H1 (cell line): ENCODE measurements at regions not wholly inside any gene's neighbourhood (a gene's known extent, or its start where the extent isn't known, plus 50 kb on each side); places are given as distances from the start of the nearest gene placed in this dataset.

Experiments used
- CTCF ChIA-PET: fragments of 300-600 bp; sonication (Branson Sonifier 250); formaldehyde crosslinking; loops from one replicate; lab custom pipeline; 2021; ENCODE audit not compliant: partially characterized antibody; lab: Charles Lee
- POLR2A ChIA-PET: fragments of 300-600 bp; sonication (Branson Sonifier 250); formaldehyde crosslinking; loops from one replicate; lab custom pipeline; 2021; ENCODE audit warnings: inconsistent platforms; ENCODE audit not compliant: partially characterized antibody; lab: Charles Lee
- DNase-seq, 2 experiments: peaks; one replicate each; pipeline versions ENCODE4 v3.0.0 to v3.0.0-alpha.2; 2010 to 2022; ENCODE audit warnings: low spot score in 2 of 2, low read depth in 1 of 2, mixed read lengths in 1 of 2
- FAIRE-seq: peaks from 2 replicates; lab custom pipeline; 2011; peaks lifted over from hg19 to GRCh38; lab: Jason Lieb, UNC
- H2AFZ ChIP-seq: 2 replicates; pipeline ENCODE4 v1.8.1; 2012; ENCODE audit warnings: low read length, inconsistent platforms
- H2AK5ac ChIP-seq: 2 replicates; pipeline ENCODE4 v1.6.1; 2013; ENCODE audit warnings: low read depth, low read length
- H2BK120ac ChIP-seq: replicated peaks from 2 replicates; pipeline ENCODE3; 2013; ENCODE audit warnings: low read depth, low read length, inconsistent platforms
- H2BK12ac ChIP-seq: 2 replicates; pipeline ENCODE4 v1.6.1; 2013; ENCODE audit warnings: low read depth, low read length
- H2BK15ac ChIP-seq: 2 replicates; pipeline ENCODE4 v1.6.1; 2013; ENCODE audit warnings: low read length
- H2BK20ac ChIP-seq: 2 replicates; pipeline ENCODE4 v1.6.1; 2013; ENCODE audit warnings: low read length
- H2BK5ac ChIP-seq: 2 replicates; pipeline ENCODE4 v1.6.1; 2013; ENCODE audit warnings: low read depth, low read length
- H3K14ac ChIP-seq: 2 replicates; pipeline ENCODE4 v1.6.1; 2013; ENCODE audit warnings: inconsistent platforms; ENCODE audit not compliant: insufficient read length
- H3K18ac ChIP-seq: 2 replicates; pipeline ENCODE4 v1.6.1; 2013; ENCODE audit warnings: low read length; ENCODE audit errors: extremely low read depth
- H3K23ac ChIP-seq: 2 replicates; pipeline ENCODE4 v1.6.1; 2013; ENCODE audit warnings: inconsistent platforms; ENCODE audit not compliant: insufficient read length
- H3K23me2 ChIP-seq: 2 replicates; pipeline ENCODE4 v1.6.1; 2013; ENCODE audit warnings: low read depth, low read length
- H3K27ac ChIP-seq: 2 replicates; pipeline ENCODE4 v1.6.1; 2011; ENCODE audit warnings: low read depth, low read length, inconsistent platforms
- H3K27me3 ChIP-seq, 4 experiments: replicated peaks in 1 of 4; 1 replicate in 1 of 4; 2 replicates in 3 of 4; pipeline versions ENCODE4 v1.6.1 to v1.8.1; 2011 to 2013; ENCODE audit warnings: low read length in 3 of 4, mild to moderate bottlenecking in 3 of 4, inconsistent platforms in 2 of 4, mixed read lengths in 2 of 4, moderate library complexity in 1 of 4; ENCODE audit not compliant: control insufficient read depth in 3 of 4, insufficient read depth in 3 of 4; ENCODE audit errors: extremely low read depth in 1 of 4
- H3K36me3 ChIP-seq, 4 experiments: 2 replicates each; pipeline versions ENCODE4 v1.6.1 to v1.8.1; 2011 to 2013; ENCODE audit warnings: mild to moderate bottlenecking in 4 of 4, low read length in 3 of 4, moderate library complexity in 2 of 4, control low read depth in 1 of 4, inconsistent platforms in 1 of 4; ENCODE audit not compliant: insufficient read depth in 4 of 4, control insufficient read depth in 2 of 4
- H3K4ac ChIP-seq: replicated peaks from 2 replicates; pipeline ENCODE3; 2013; ENCODE audit warnings: low read length, low read depth, mixed read lengths, inconsistent platforms; ENCODE audit not compliant: insufficient read length
- H3K4me1 ChIP-seq, 4 experiments: replicated peaks in 1 of 4; 1 replicate in 1 of 4; 2 replicates in 3 of 4; pipeline versions ENCODE4 v1.6.1 to v1.8.1; 2011 to 2013; ENCODE audit warnings: low read length in 3 of 4, inconsistent platforms in 2 of 4, mixed read lengths in 1 of 4; ENCODE audit not compliant: insufficient read depth in 4 of 4, control insufficient read depth in 3 of 4
- H3K4me2 ChIP-seq, 2 experiments: 2 replicates each; pipeline versions ENCODE4 v1.6.1 to v1.8.1; 2011 to 2013; ENCODE audit warnings: low read depth in 2 of 2, low read length in 2 of 2, control low read depth in 1 of 2, inconsistent platforms in 1 of 2, mild to moderate bottlenecking in 1 of 2; ENCODE audit not compliant: insufficient read depth in 1 of 2
- H3K4me3 ChIP-seq, 4 experiments: fragments of 200-600, 300-600 bp in 1 of 4; sonication (generic), shearing (Covaris generic), sonication (Bioruptor Twin) in 1 of 4; 2 replicates each; pipeline versions ENCODE4 v1.5.1 to v1.8.1; 2011 to 2016; ENCODE audit warnings: low read length in 4 of 4, low read depth in 3 of 4, control low read depth in 2 of 4, inconsistent platforms in 2 of 4, mild to moderate bottlenecking in 2 of 4, mixed read lengths in 1 of 4, moderate library complexity in 1 of 4; ENCODE audit not compliant: insufficient read depth in 2 of 4; ENCODE audit errors: extremely low read depth in 1 of 4
- H3K56ac ChIP-seq: replicated peaks from 2 replicates; pipeline ENCODE3; 2013; ENCODE audit warnings: low read depth, mild to moderate bottlenecking, mixed read lengths, low read length, inconsistent platforms; ENCODE audit not compliant: insufficient read length
- H3K79me1 ChIP-seq: 2 replicates; pipeline ENCODE4 v1.6.1; 2013; ENCODE audit warnings: low read depth, low read length, control low read depth
- H3K79me2 ChIP-seq, 2 experiments: 2 replicates each; pipeline versions ENCODE4 v1.6.1 to v1.8.1; 2012 to 2013; ENCODE audit warnings: low read length in 2 of 2, mild to moderate bottlenecking in 2 of 2, inconsistent platforms in 1 of 2; ENCODE audit not compliant: insufficient read depth in 2 of 2, control insufficient read depth in 1 of 2
- H3K9ac ChIP-seq, 4 experiments: replicated peaks in 1 of 4; 1 replicate in 1 of 4; 2 replicates in 3 of 4; pipeline versions ENCODE4 v1.6.1 to v1.8.1; 2011 to 2013; ENCODE audit warnings: low read depth in 3 of 4, low read length in 3 of 4, control low read depth in 2 of 4, mild to moderate bottlenecking in 2 of 4, moderate library complexity in 2 of 4, inconsistent platforms in 1 of 4; ENCODE audit errors: extremely low read depth in 1 of 4
- H3K9me3 ChIP-seq, 2 experiments: 2 replicates each; pipeline versions ENCODE4 v1.6.1 to v1.8.1; 2012 to 2013; ENCODE audit warnings: mild to moderate bottlenecking in 2 of 2, moderate library complexity in 2 of 2, control low read depth in 1 of 2, inconsistent platforms in 1 of 2, low read depth in 1 of 2, low read length in 1 of 2, mixed read lengths in 1 of 2; ENCODE audit not compliant: insufficient read depth in 2 of 2
- H4K20me1 ChIP-seq, 2 experiments: replicated peaks in 1 of 2; 2 replicates each; pipeline versions ENCODE3 to v1.8.1; 2011 to 2013; ENCODE audit warnings: inconsistent platforms in 2 of 2, low read length in 2 of 2, mild to moderate bottlenecking in 1 of 2; ENCODE audit not compliant: insufficient read depth in 2 of 2, control insufficient read depth in 1 of 2
- H4K5ac ChIP-seq: 2 replicates; pipeline ENCODE4 v1.6.1; 2013; ENCODE audit warnings: low read length, low read depth, mixed read lengths, inconsistent platforms; ENCODE audit not compliant: insufficient read length
- H4K8ac ChIP-seq: 2 replicates; pipeline ENCODE4 v1.8.0; 2013; ENCODE audit warnings: mild to moderate bottlenecking, moderate library complexity, low read length, inconsistent platforms; ENCODE audit not compliant: insufficient read depth; ENCODE audit errors: extremely low read depth
- H4K91ac ChIP-seq: replicated peaks from 2 replicates; pipeline ENCODE3; 2013; ENCODE audit warnings: low read length, mixed read lengths, inconsistent platforms; ENCODE audit not compliant: insufficient read length
- CBX5 ChIP-seq: fragments of 300-800, 300-1000 bp; sonication (generic); IDR thresholded peaks from 2 replicates; pipeline ENCODE4 v1.7.1; 2016; ENCODE audit warnings: antibody characterized with exemption, low read length, low read depth
- CBX8 ChIP-seq: fragments of 300-800, 300-1000 bp; sonication (generic); IDR thresholded peaks from 2 replicates; pipeline ENCODE4 v1.7.1; 2016; ENCODE audit warnings: low read depth, low read length, borderline replicate concordance
- FOSL1 ChIP-seq: IDR thresholded peaks from 2 replicates; pipeline ENCODE4 v1.6.1; 2011; ENCODE audit warnings: mild to moderate bottlenecking, low read depth, low read length, moderate library complexity; ENCODE audit not compliant: insufficient read depth
- GABPA ChIP-seq: IDR thresholded peaks from 2 replicates; pipeline ENCODE4 v1.6.1; 2011; ENCODE audit warnings: mild to moderate bottlenecking, low read length, moderate library complexity, borderline replicate concordance; ENCODE audit not compliant: insufficient read depth
- KDM4A ChIP-seq: IDR thresholded peaks from one replicate; pipeline ENCODE4 v1.7.1; 2012; ENCODE audit warnings: low read depth, mild to moderate bottlenecking, moderate library complexity, low read length, inconsistent platforms; ENCODE audit not compliant: severe bottlenecking
- PHF8 ChIP-seq: fragments of 200-600 bp; sonication (generic); conservative IDR thresholded peaks from 2 replicates; pipeline ENCODE4 v1.7.1; 2012; ENCODE audit warnings: low read depth, mild to moderate bottlenecking, inconsistent platforms, low read length, moderate library complexity
- SP4 ChIP-seq: IDR thresholded peaks from 2 replicates; pipeline ENCODE4 v1.6.1; 2012; ENCODE audit warnings: low read length, inconsistent platforms
- TAF1 ChIP-seq: IDR thresholded peaks from 2 replicates; pipeline ENCODE4 v1.6.1; 2011; ENCODE audit warnings: mild to moderate bottlenecking, low read depth, low read length
- WGBS, 2 experiments: shearing (Covaris generic) in 1 of 2; methylation state at CpG; one replicate each; pipeline versions ENCODE4 v1.1.6 to v1.1.7; 2013 to 2015; ENCODE audit warnings: low lambda C conversion rate in 2 of 2, mixed read lengths in 2 of 2, inconsistent platforms in 1 of 2, low coverage in 1 of 2, missing lambda C conversion rate in 1 of 2; ENCODE audit not compliant: insufficient replicate concordance in 2 of 2, insufficient coverage in 1 of 2, insufficient read length in 1 of 2; ENCODE audit errors: extremely low coverage in 1 of 2, missing lambda C conversion rate in 1 of 2; 5-methylcytosine and 5-hydroxymethylcytosine counted together

DNA sequence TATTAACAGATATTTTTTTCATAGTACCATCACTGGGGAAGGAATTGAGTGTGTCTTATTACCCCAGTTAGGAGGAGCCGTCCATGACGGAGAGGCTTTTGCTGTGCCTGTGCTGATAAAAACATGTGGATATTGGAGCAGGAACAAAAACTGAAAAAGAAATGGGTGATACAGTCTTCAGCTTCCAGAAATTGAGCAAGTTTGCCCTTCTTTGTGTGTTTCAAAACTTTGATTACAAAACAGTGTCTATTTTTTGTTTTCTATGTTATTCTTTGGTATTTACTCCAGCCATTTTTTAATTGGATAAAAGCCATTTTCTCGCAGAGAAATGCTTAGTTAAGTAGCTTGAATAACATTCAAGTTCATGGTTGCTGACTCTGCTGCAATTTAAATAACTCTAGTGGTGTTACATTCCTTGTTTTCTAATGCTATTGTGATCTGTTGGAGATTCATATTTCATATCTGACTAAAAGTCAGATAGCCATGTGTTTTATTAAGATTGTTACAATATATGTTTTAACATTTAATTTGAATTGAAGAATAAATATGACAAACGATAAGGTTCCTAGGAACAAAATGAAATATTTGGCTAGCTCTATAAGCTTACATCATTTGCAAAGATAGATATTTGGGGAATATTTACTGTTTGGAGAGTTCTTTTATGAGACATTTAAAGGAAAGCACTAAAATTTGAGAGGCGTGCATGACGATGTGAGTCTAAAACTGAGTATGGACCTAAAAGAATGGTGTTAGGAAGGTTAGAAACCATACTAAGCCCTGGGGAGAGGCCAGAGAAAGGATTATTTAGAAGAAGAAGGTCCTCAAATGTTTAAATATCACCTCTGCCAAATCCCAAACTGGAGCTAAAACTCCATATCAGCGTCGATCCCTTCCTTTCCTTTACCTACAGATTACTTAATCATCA lies 747.3 kb upstream of the CELF2 start:
- H4K5ac ChIP-seq: no peak overlapping the region
- no peaks in the 10 kb centered on the region for H4K20me1 ChIP-seq
- H2BK15ac ChIP-seq: no peak overlapping the region
- H2BK120ac ChIP-seq: no peak overlapping the region
- no peak for FAIRE-seq
- no peak overlapping the region for H3K4me3 ChIP-seq
- H3K27me3 ChIP-seq: peaks cover 0 to 1% (median 0%) of the 10 kb centered on the region in 4 experiments; a peak in 1 of 7 replicates
- no peak overlapping the region for H2BK12ac ChIP-seq
- H3K27ac ChIP-seq: no peak overlapping the region
- H4K8ac ChIP-seq: no peak overlapping the region
- H3K4ac ChIP-seq: no peak overlapping the region
- no peak overlapping the region for H2BK5ac ChIP-seq
- H2BK20ac ChIP-seq: no peak overlapping the region
- no peak overlapping the region for H3K14ac ChIP-seq
- no peak overlapping the region for H3K9ac ChIP-seq
- TF ChIP-seq CBX5: no peak
- no peak for TF ChIP-seq FOSL1
- TF ChIP-seq GABPA: no peak
- no peak for TF ChIP-seq PHF8
- no peak for TF ChIP-seq CBX8
- TF ChIP-seq TAF1: no peak
- TF ChIP-seq KDM4A: no peak
- TF ChIP-seq SP4: no peak
- WGBS, 2 experiments: 95% methylated on average over 8 of the region's 8 CpGs; no CpG with 5 or more reads in 1 of the 2 experiments
- H3K79me1 ChIP-seq: no peaks in the 10 kb centered on the region
- H3K9me3 ChIP-seq: no peaks in the 10 kb centered on the region
- H3K23me2 ChIP-seq: no peaks in the 10 kb centered on the region
- H3K23ac ChIP-seq: no peak overlapping the region
- no peak overlapping the region for H3K18ac ChIP-seq
- no peak overlapping the region for H4K91ac ChIP-seq
- CTCF ChIA-PET: interaction anchor here (0.7 kb wide), 1 partner anchor 1154 kb away, joined by 3 read pairs; no protein-coding TSS in a partner anchor
- H3K56ac ChIP-seq: no peak overlapping the region
- DNase-seq: no peak
- no peak overlapping the region for H3K4me2 ChIP-seq
- H3K36me3 ChIP-seq: no peaks in the 10 kb centered on the region
- H2AFZ ChIP-seq: no peak overlapping the region
- POLR2A ChIA-PET: no interaction called here
- no peak overlapping the region for H2AK5ac ChIP-seq
- no peaks in the 10 kb centered on the region for H3K79me2 ChIP-seq
- no peaks in the 10 kb centered on the region; a peak in 1 of 7 replicates for H3K4me1 ChIP-seq
